Endothelial cell of umbilical vein (primary cell): ENCODE measurements at regions not wholly inside any gene's neighbourhood (a gene's known extent, or its start where the extent isn't known, plus 50 kb on each side); places are given as distances from the start of the nearest gene placed in this dataset.

Experiments
- BruUV-seq: library from RNA; stranded (reverse); fragments of 400-500 nt; replicated peaks from 2 replicates; lab custom pipeline; 2021; lab: Mats Ljungman, UMichigan
- CTCF ChIA-PET: fragments of 300-600, 350-600 bp; sonication (Branson Sonifier 250); formaldehyde crosslinking; loops from one replicate; lab custom pipeline; 2021; ENCODE audit warnings: antibody characterized with exemption, inconsistent platforms; lab: Charles Lee
- POLR2A ChIA-PET: fragments of 300-600, 350-600 bp; sonication (Branson Sonifier 250); formaldehyde crosslinking; loops from one replicate; lab custom pipeline; 2021; ENCODE audit warnings: antibody characterized with exemption, inconsistent platforms; lab: Charles Lee
- DNase-seq: peaks from one replicate; pipeline ENCODE4 v3.0.0-alpha.2; 2011; ENCODE audit warnings: low read depth, low spot score
- FAIRE-seq: peaks from 2 replicates; lab custom pipeline; 2011; peaks lifted over from hg19 to GRCh38; lab: Jason Lieb, UNC
- H2AFZ ChIP-seq: 2 replicates; pipeline ENCODE4 v1.6.0; 2012; ENCODE audit warnings: low read depth, low read length, control low read depth, inconsistent platforms
- H3K27ac ChIP-seq: 2 replicates; pipeline ENCODE4 v1.5.1; 2011; ENCODE audit warnings: low read depth, mild to moderate bottlenecking, control low read depth, low read length, moderate library complexity; ENCODE audit not compliant: insufficient read depth
- H3K27me3 ChIP-seq, 2 experiments: 2 replicates each; pipeline versions ENCODE4 v1.6.0 to v1.6.1; 2011; ENCODE audit warnings: low read length in 2 of 2, mixed read lengths in 1 of 2; ENCODE audit not compliant: control insufficient read depth in 2 of 2, insufficient read depth in 2 of 2
- H3K36me3 ChIP-seq, 2 experiments: 2 replicates in 1 of 2; 3 replicates in 1 of 2; pipeline ENCODE4 v1.5.1; 2011; ENCODE audit warnings: low read length in 2 of 2, mild to moderate bottlenecking in 1 of 2, moderate library complexity in 1 of 2; ENCODE audit not compliant: control insufficient read depth in 2 of 2, insufficient read depth in 2 of 2; ENCODE audit errors: extremely low read depth in 1 of 2
- H3K4me1 ChIP-seq: 3 replicates; pipeline ENCODE4 v1.5.1; 2011; ENCODE audit warnings: mild to moderate bottlenecking, low read length; ENCODE audit not compliant: control insufficient read depth, insufficient read depth; ENCODE audit errors: extremely low read depth
- H3K4me2 ChIP-seq: 2 replicates; pipeline ENCODE4 v1.6.1; 2011; ENCODE audit warnings: low read length, control low read depth, mixed read lengths; ENCODE audit not compliant: insufficient read depth
- H3K4me3 ChIP-seq, 3 experiments: fragments of 200-600 bp in 1 of 3; sonication (generic), shearing (Covaris generic) in 1 of 3; replicated peaks in 1 of 3; 2 replicates each; pipeline ENCODE4 v1.5.1; 2011 to 2016; ENCODE audit warnings: control low read depth in 3 of 3, low read length in 3 of 3, mild to moderate bottlenecking in 2 of 3, inconsistent platforms in 1 of 3, low read depth in 1 of 3, moderate library complexity in 1 of 3; ENCODE audit not compliant: insufficient read depth in 1 of 3
- H3K79me2 ChIP-seq: 2 replicates; pipeline ENCODE4 v1.6.0; 2012; ENCODE audit warnings: low read length, inconsistent platforms; ENCODE audit not compliant: control insufficient read depth, insufficient read depth
- H3K9ac ChIP-seq: replicated peaks from 2 replicates; pipeline ENCODE3; 2011; ENCODE audit warnings: low read length, control low read depth; ENCODE audit not compliant: insufficient read depth; ENCODE audit errors: extremely low read depth
- H3K9me1 ChIP-seq: replicated peaks from 3 replicates; pipeline ENCODE4 v1.6.0; 2011; ENCODE audit warnings: mild to moderate bottlenecking, low read length; ENCODE audit not compliant: control insufficient read depth, insufficient read depth; ENCODE audit errors: extremely low read depth
- H3K9me3 ChIP-seq: replicated peaks from 2 replicates; pipeline ENCODE4 v1.5.1; 2012; ENCODE audit warnings: low read length, inconsistent platforms; ENCODE audit not compliant: control insufficient read depth, insufficient read depth
- H4K20me1 ChIP-seq: replicated peaks from 2 replicates; pipeline ENCODE3; 2011; ENCODE audit warnings: mild to moderate bottlenecking, low read length; ENCODE audit not compliant: control insufficient read depth, insufficient read depth; ENCODE audit errors: extremely low read depth
- CTCF ChIP-seq, 2 donors: IDR thresholded peaks; 1 replicate in 1 of 2; 2 replicates in 1 of 2; pipeline ENCODE4 v1.5.1; 2011; ENCODE audit warnings: low read length in 2 of 2, mild to moderate bottlenecking in 2 of 2, moderate library complexity in 2 of 2, control low read depth in 1 of 2, inconsistent platforms in 1 of 2, low read depth in 1 of 2; ENCODE audit not compliant: insufficient read depth in 1 of 2; ENCODE audit errors: extremely low read depth in 1 of 2
- FOS ChIP-seq: IDR thresholded peaks from 2 replicates; pipeline ENCODE4 v1.6.1; 2011; ENCODE audit warnings: mild to moderate bottlenecking, low read length, moderate library complexity, borderline replicate concordance; ENCODE audit not compliant: insufficient read depth
- GATA2 ChIP-seq: IDR thresholded peaks from 2 replicates; pipeline ENCODE4 v1.7.0; 2011; ENCODE audit warnings: low read depth, mild to moderate bottlenecking, moderate library complexity, mixed read lengths, low read length; ENCODE audit not compliant: insufficient read length, insufficient read depth
- JUN ChIP-seq: IDR thresholded peaks from 2 replicates; pipeline ENCODE4 v1.6.1; 2011; ENCODE audit warnings: borderline replicate concordance, low read depth; ENCODE audit not compliant: insufficient read length, insufficient read depth
- MAX ChIP-seq: IDR thresholded peaks from 2 replicates; pipeline ENCODE4 v1.6.1; 2011; ENCODE audit not compliant: insufficient read depth, insufficient read length
- dilution Hi-C: fragments of 300-500 bp; cut with MboI; formaldehyde crosslinking; loops from one replicate; pipeline ENCODE4 v1.15.0; 2019; ENCODE audit warnings: low sequenced_read_pairs; ENCODE audit not compliant: extremely low pct_ligation_motif_present
- intact Hi-C: fragments of 100-400 bp; cut with micrococcal nuclease; formaldehyde crosslinking; loops from one replicate; pipeline ENCODE4 v1.10.0; 2022

GRCh38 chr4:12411072-12411471, 982.4 kb upstream of the HS3ST1 start:
- H3K27me3 ChIP-seq = no peaks in the 10 kb centered on the region
- dilution Hi-C loops = no loop called here
- intact Hi-C loops = no loop called here
- no peak for FAIRE-seq
- H3K4me1 ChIP-seq = peaks cover 2% of the 10 kb centered on the region
- no peak for TF ChIP-seq GATA2
- H2AFZ ChIP-seq = no peak overlapping the region
- BruUV-seq = no TSS peak
- no peaks in the 10 kb centered on the region for H3K79me2 ChIP-seq
- no peak overlapping the region for H3K4me3 ChIP-seq
- H4K20me1 ChIP-seq = no peaks in the 10 kb centered on the region
- H3K9ac ChIP-seq = no peak overlapping the region
- H3K9me3 ChIP-seq = no peaks in the 10 kb centered on the region
- no peaks in the 10 kb centered on the region for H3K36me3 ChIP-seq
- DNase-seq = no peak
- no peak overlapping the region for H3K4me2 ChIP-seq
- ChIA-PET CTCF (no interaction called here), POLR2A (no interaction called here)
- H3K27ac ChIP-seq = no peak overlapping the region
- H3K9me1 ChIP-seq = no peaks in the 10 kb centered on the region

- ChIA-PET POLR2A (no interaction called here), CTCF (interaction anchor here (0.9 to 1.3 kb wide), 3 partner anchors 12 to 662 kb away, joined by 3 to 4 read pairs (median 4); no protein-coding TSS in a partner anchor)
- peak; percentile 52 for TF ChIP-seq JUN
- peak; percentile 4 to 10 for TF ChIP-seq CTCF (IDR thresholded peaks at IDR 0.05; ENCODE audit: extremely low read depth in 1 of 2, insufficient read depth in 1 of 2, low read depth in 1 of 2, low read length in 2 of 2)
- TF ChIP-seq FOS = peak; percentile 81
- no peak for TF ChIP-seq MAX
- Histone ChIP-seq H3K4me2 (no peak overlapping the region), H3K4me1 (peaks cover 2% of the 10 kb centered on the region), H3K9me1 (no peaks in the 10 kb centered on the region), H3K9ac (no peak overlapping the region), H3K79me2 (no peaks in the 10 kb centered on the region), H3K27ac (no peak overlapping the region), H3K36me3 (no peaks in the 10 kb centered on the region), H2AFZ (no peak overlapping the region), H4K20me1 (no peaks in the 10 kb centered on the region), H3K9me3 (no peaks in the 10 kb centered on the region), H3K4me3 (no peak overlapping the region), H3K27me3 (no peaks in the 10 kb centered on the region)
- FAIRE-seq = peak; percentile 78
- DNase-seq = peak; percentile 47
- intact Hi-C loops (no loop called here), dilution Hi-C loops (no loop called here)
- BruUV-seq = no TSS peak
Observed at GRCh38 chr4:12409507-12410190, 981.0 kb upstream of the HS3ST1 start.
